ENCODE measurements at regions not wholly inside any gene's neighbourhood (a gene's known extent, or its start where the extent isn't known, plus 50 kb on each side); places are given as distances from the start of the nearest gene placed in this dataset.

GRCh38 chr2:234289834-234290590, 206.9 kb downstream of the ARL4C start:
- Histone ChIP-seq H3K4me2 (ENCODE audit: low read length) (no peak overlapping the region), H4K20me1 (ENCODE audit: control insufficient read depth, insufficient read depth, low read depth, low read length) (no peaks in the 10 kb centered on the region), H3K27ac (ENCODE audit: low read depth, low read length) (no peak overlapping the region), H3K4me3 (ENCODE audit: low read length) (no peak overlapping the region), H3F3A (ENCODE audit: control insufficient read depth, insufficient read depth) (0 out of 2 replicates have a peak, but pooled peaks cover 3% of the 10 kb centered on the region), H3K27me3 (ENCODE audit: control insufficient read depth, low read length) (no peaks in the 10 kb centered on the region), H3K4me1 (ENCODE audit: control insufficient read depth, low read length) (peaks cover 55% of the 10 kb centered on the region), H3K36me3 (ENCODE audit: control insufficient read depth, low read length) (peaks cover 8% of the 10 kb centered on the region; the same call in 1 of the 2 replicates), H3K9me2 (replicated peaks; ENCODE audit: control insufficient read depth, low read length) (no peaks in the 10 kb centered on the region), H3K79me2 (ENCODE audit: control insufficient read depth, low read length) (no peaks in the 10 kb centered on the region), H3K9me3 (ENCODE audit: control insufficient read depth, insufficient read depth, low read length) (no peaks in the 10 kb centered on the region)
- TF ChIP-seq CTCF (IDR thresholded peaks at IDR 0.05; ENCODE audit: low read depth, low read length, poor library complexity, severe bottlenecking) (no peak), EZH2phosphoT487 (IDR thresholded peaks at IDR 0.05; ENCODE audit: borderline replicate concordance, low read length) (no peak)

- Histone ChIP-seq H3K4me2 (ENCODE audit: low read length) (no peak overlapping the region), H3K27ac (ENCODE audit: low read depth, low read length) (no peak overlapping the region), H3K27me3 (ENCODE audit: control insufficient read depth, low read length) (no peaks in the 10 kb centered on the region), H3K79me2 (ENCODE audit: control insufficient read depth, low read length) (no peaks in the 10 kb centered on the region), H3K9me3 (ENCODE audit: control insufficient read depth, insufficient read depth, low read length) (no peaks in the 10 kb centered on the region), H3K9me2 (replicated peaks; ENCODE audit: control insufficient read depth, low read length) (no peaks in the 10 kb centered on the region), H3K4me1 (ENCODE audit: control insufficient read depth, low read length) (peaks cover 52% of the 10 kb centered on the region), H3K36me3 (ENCODE audit: control insufficient read depth, low read length) (peaks cover 8% of the 10 kb centered on the region; the same call in 1 of the 2 replicates), H3F3A (ENCODE audit: control insufficient read depth, insufficient read depth) (0 out of 2 replicates have a peak, but pooled peaks cover 3% of the 10 kb centered on the region), H3K4me3 (ENCODE audit: low read length) (no peak overlapping the region), H4K20me1 (ENCODE audit: control insufficient read depth, insufficient read depth, low read depth, low read length) (no peaks in the 10 kb centered on the region)
- TF ChIP-seq CTCF (IDR thresholded peaks at IDR 0.05; ENCODE audit: low read depth, low read length, poor library complexity, severe bottlenecking) (peak; percentile 89), EZH2phosphoT487 (IDR thresholded peaks at IDR 0.05; ENCODE audit: borderline replicate concordance, low read length) (no peak)
Observed at GRCh38 chr2:234288974-234289455, 207.9 kb downstream of the ARL4C start.

GRCh38 chr2:234287650-234288049, 209.2 kb downstream of the ARL4C start:
- H3K4me2 ChIP-seq (ENCODE audit: low read length), result no peak overlapping the region
- no peaks in the 10 kb centered on the region for H3K79me2 ChIP-seq (ENCODE audit: control insufficient read depth, low read length)
- TF ChIP-seq EZH2phosphoT487 (IDR thresholded peaks at IDR 0.05; ENCODE audit: borderline replicate concordance, low read length) (no peak), CTCF (IDR thresholded peaks at IDR 0.05; ENCODE audit: low read depth, low read length, poor library complexity, severe bottlenecking) (no peak)
- H3K36me3 ChIP-seq (ENCODE audit: control insufficient read depth, low read length), result peaks cover 8% of the 10 kb centered on the region; the same call in 1 of the 2 replicates
- no peaks in the 10 kb centered on the region for H4K20me1 ChIP-seq (ENCODE audit: control insufficient read depth, insufficient read depth, low read depth, low read length)
- H3K27ac ChIP-seq (ENCODE audit: low read depth, low read length), result no peak overlapping the region
- no peaks in the 10 kb centered on the region for H3K9me2 ChIP-seq (replicated peaks; ENCODE audit: control insufficient read depth, low read length)
- H3F3A ChIP-seq (ENCODE audit: control insufficient read depth, insufficient read depth), result 0 out of 2 replicates have a peak, but pooled peaks cover 1% of the 10 kb centered on the region
- H3K27me3 ChIP-seq (ENCODE audit: control insufficient read depth, low read length), result no peaks in the 10 kb centered on the region
- H3K4me1 ChIP-seq (ENCODE audit: control insufficient read depth, low read length), result peaks cover 38% of the 10 kb centered on the region
- no peak overlapping the region for H3K4me3 ChIP-seq (ENCODE audit: low read length)
- no peaks in the 10 kb centered on the region for H3K9me3 ChIP-seq (ENCODE audit: control insufficient read depth, insufficient read depth, low read length)
